HL-60 (cell line): ENCODE measurements at regions not wholly inside any gene's neighbourhood (a gene's known extent, or its start where the extent isn't known, plus 50 kb on each side); places are given as distances from the start of the nearest gene placed in this dataset.
"Not testable (repeated sequence)": the region's sequence is repeated elsewhere in the genome, so short reads cannot be mapped to it uniquely, and the experiment has no call there.

Source experiments
- DNase-seq, 2 experiments: peaks; one replicate each; pipeline ENCODE4 v3.0.0-alpha.2; 2010 to 2020; ENCODE audit warnings: low read depth in 1 of 2, low spot score in 1 of 2
- H3K27ac ChIP-seq: fragments of 250-450 bp; sonication (Bioruptor Pico); replicated peaks from 2 replicates; pipeline ENCODE4 v1.5.1; 2020; ENCODE audit warnings: mild to moderate bottlenecking, moderate library complexity
- H3K27me3 ChIP-seq: fragments of 250-450 bp; sonication (Bioruptor Pico); 2 replicates; pipeline ENCODE4 v1.5.1; 2021; ENCODE audit warnings: mild to moderate bottlenecking, moderate library complexity; ENCODE audit not compliant: insufficient read depth, poor library complexity, severe bottlenecking
- H3K4me3 ChIP-seq: replicated peaks from 2 replicates; pipeline ENCODE4 v1.5.1; 2011; ENCODE audit warnings: mild to moderate bottlenecking, control low read depth, low read length; ENCODE audit not compliant: insufficient read depth
- CTCF ChIP-seq: IDR thresholded peaks from one replicate; pipeline ENCODE4 v1.5.1; 2011; ENCODE audit warnings: low read length, control low read depth, inconsistent platforms; ENCODE audit not compliant: insufficient read depth
- GABPA ChIP-seq: IDR thresholded peaks from 2 replicates; pipeline ENCODE4 v1.6.1; 2012; ENCODE audit warnings: low read depth
- POLR2AphosphoS5 ChIP-seq: IDR thresholded peaks from 2 replicates; pipeline ENCODE4 v1.6.1; 2012; ENCODE audit warnings: low read depth
- REST ChIP-seq: IDR thresholded peaks from 2 replicates; pipeline ENCODE4 v1.6.1; 2012; ENCODE audit warnings: low read depth; ENCODE audit not compliant: insufficient replicate concordance
- SPI1 ChIP-seq: IDR thresholded peaks from 2 replicates; pipeline ENCODE4 v1.6.1; 2012; ENCODE audit warnings: low read depth, mild to moderate bottlenecking, borderline replicate concordance

DNA sequence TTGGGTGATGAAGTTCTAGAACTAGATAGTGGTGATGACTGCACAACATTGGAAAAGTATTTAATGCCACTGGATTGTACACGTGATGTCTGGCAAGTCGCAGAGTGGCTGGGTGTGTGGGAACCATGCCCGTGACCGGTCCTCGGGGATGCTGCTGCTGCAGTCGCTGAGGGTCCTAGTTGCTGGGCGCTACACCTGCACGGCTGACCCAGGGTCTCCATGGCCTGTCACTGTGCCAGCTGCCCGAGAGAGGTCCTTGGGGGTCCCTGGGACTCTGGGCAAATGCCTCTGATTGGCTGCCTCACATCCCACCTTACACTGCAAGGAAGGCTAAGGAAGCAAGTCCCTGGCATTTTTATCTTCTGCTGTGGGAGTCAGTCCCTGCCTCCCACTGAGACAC is 109.1 kb upstream of the PABPC3 start:
- TF ChIP-seq POLR2AphosphoS5 = no peak
- no peak for TF ChIP-seq SPI1
- no peak for TF ChIP-seq GABPA
- no peak for TF ChIP-seq REST
- no peak for TF ChIP-seq CTCF
- DNase-seq = no peak
- Histone ChIP-seq H3K27me3 (peaks cover 10% of the 10 kb centered on the region), H3K4me3 (no peak overlapping the region), H3K27ac (no peak overlapping the region)

DNA sequence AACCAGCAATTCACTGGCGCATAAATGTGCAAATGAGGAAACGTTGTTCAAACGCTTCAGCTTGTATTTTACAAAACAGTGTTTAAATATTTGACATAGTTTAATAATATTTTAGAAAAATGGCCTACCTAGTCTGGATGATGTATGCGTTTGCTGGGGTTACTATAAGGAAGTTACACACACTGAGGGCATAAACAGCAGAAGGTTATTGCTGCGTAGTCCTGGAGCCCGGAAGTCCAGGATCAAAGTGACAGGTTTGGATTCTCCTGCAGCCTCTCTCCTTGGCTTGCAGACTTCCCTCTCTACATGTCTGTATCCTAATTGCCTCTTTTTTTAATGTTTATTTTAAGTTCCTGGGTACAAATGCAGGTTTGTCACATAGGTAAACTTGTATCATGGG is 106.0 kb upstream of the PABPC3 start:
- not testable (repeated sequence) for DNase-seq, H3K4me3 ChIP-seq, H3K27ac ChIP-seq
- H3K27me3 ChIP-seq = peaks cover 10% of the 10 kb centered on the region

- not testable (repeated sequence) for H3K27me3 ChIP-seq, H3K27ac ChIP-seq, H3K4me3 ChIP-seq
- DNase-seq = peak in 1 of 2 experiments; percentile 59
- TF ChIP-seq SPI1 = peak; percentile 49; the same call in 1 of the 2 replicates
These were observed 103.0 kb upstream of the PABPC3 start for GRCh38 chr13:24992946-24993345.

DNA sequence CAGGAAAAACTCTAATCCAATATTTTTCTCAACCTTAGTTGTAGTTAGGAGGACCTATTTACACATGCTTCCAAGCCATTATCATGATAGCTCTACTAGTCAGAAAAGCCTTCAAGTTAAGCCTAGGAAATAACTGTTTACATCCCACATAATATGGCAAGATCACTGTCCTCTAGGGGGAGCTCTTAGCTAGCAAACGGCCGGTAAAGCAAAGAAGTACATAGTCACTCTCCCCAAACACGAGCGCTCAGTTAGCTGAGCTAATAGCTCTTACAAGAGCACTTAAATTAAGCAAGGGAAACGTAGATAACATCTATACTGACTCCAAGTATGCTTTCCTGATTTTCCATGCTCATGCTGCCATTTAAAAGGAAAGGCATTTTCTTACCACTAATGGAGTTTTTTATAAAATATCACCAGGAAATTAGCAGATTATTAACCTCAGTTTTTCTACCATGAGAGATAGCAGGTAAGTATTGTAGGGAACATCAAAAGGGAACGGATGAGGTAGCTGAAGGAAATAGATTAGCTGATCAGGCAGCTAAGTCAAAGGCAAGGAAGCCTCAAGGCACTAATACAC is 100.6 kb upstream of the PABPC3 start:
- peak in 1 of 2 experiments; percentile 82 for DNase-seq
- TF ChIP-seq GABPA (no peak), CTCF (peak; percentile 57)
- Histone ChIP-seq H3K27ac (no peak overlapping the region), H3K27me3 (peaks cover 3% of the 10 kb centered on the region), H3K4me3 (no peak overlapping the region)

DNA sequence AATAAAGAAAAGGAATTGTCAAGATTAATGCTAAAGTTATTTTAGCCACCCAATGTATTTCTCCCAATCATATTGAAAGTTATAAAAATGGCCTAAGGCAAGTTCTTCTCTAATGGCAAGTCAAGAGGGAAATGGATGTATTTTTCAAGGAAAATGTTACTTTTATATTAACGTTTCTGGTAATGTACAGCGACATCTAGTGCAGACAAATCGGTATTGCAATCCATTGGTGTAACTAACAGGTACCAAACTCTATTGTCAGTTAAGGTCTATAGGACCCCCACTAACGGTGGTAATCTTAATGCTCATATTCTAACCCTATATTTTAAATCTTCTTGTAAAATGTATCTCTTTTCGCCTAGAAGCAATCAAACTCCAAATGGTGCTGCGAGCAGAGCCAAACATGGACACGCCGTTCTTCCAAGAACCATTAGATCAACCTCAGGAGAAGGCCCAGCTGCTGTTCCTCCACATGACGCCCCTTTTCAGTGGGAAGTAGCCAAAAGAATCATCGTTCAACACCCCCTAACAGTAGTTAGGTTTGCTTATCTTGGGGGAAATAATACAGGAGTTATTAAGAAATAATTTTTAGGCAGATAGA is 98.5 kb upstream of the PABPC3 start:
- peak in 1 of 2 experiments; percentile 34 for DNase-seq
- H3K27ac ChIP-seq = no peak overlapping the region
- no peak for TF ChIP-seq SPI1
- no peak for TF ChIP-seq REST
- TF ChIP-seq CTCF = peak; percentile 41
- no peak for TF ChIP-seq GABPA
- TF ChIP-seq POLR2AphosphoS5 = no peak
- no peak overlapping the region for H3K4me3 ChIP-seq
- H3K27me3 ChIP-seq = peaks cover 13% of the 10 kb centered on the region
